ENCODE measurements at regions not wholly inside any gene's neighbourhood (a gene's known extent, or its start where the extent isn't known, plus 50 kb on each side); places are given as distances from the start of the nearest gene placed in this dataset.

DNA sequence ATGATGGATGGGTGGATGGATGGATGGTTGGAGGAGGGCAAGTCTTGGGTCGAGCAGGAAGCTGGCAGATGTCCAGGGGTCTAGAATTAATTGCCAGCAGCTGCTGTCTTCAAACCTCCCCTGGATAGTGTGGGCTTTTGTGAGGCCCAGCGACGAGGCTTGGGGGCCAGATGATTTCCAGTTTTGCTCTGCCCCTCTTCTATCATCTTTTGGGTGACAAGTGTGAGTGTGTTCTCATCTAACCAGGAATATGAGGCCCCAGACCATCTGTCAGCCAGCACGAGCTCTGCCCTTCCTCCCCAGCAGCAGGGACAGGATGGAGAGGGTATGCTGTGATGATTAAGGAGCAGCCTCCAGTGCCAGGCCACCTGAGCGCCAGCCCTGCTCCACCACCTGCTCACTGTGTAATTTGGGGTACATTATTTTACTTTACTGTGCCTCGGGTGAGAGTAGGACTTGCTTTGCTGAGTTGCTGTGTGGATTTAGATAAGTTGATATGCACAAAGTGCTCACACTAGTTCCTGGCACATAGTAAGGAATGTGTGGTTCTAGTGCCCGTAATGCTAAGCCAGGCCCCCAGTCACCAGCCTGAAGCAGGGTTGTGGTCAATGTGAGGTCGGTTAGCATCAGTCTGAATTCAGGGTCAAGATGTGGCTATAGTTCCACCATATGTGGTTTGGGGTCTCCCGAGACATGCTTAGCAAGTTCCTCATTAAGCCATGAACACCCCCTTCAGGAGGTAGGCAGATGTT is 251.1 kb downstream of the CYP26B1 start:
- DNase-seq (no peak), ATAC-seq (no peak)
- Histone ChIP-seq H3K4me3 (no peak overlapping the region), H3K4me1 (ENCODE audit: low read depth) (no peaks in the 10 kb centered on the region), H3K36me3 (ENCODE audit: low read depth) (no peaks in the 10 kb centered on the region), H3K9me3 (no peaks in the 10 kb centered on the region)
- intact Hi-C loops (cut with DNase I, micrococcal nuclease), result no loop called here
- TF ChIP-seq CTCF (IDR thresholded peaks at IDR 0.05), result no peak

GRCh38 chr2:71895320-71896161 is 252.1 kb downstream of the CYP26B1 start:
- ATAC-seq (no peak), DNase-seq (no peak)
- Histone ChIP-seq H3K36me3 (ENCODE audit: low read depth) (no peaks in the 10 kb centered on the region), H3K9me3 (no peaks in the 10 kb centered on the region), H3K4me1 (ENCODE audit: low read depth) (no peaks in the 10 kb centered on the region), H3K4me3 (no peak overlapping the region)
- TF ChIP-seq CTCF (IDR thresholded peaks at IDR 0.05), result no peak
- intact Hi-C loops (cut with DNase I, micrococcal nuclease), result no loop called here

GRCh38 chr2:71894261-71894660 is 253.4 kb downstream of the CYP26B1 start:
- Histone ChIP-seq H3K4me3 (no peak overlapping the region), H3K4me1 (ENCODE audit: low read depth) (no peaks in the 10 kb centered on the region), H3K9me3 (no peaks in the 10 kb centered on the region), H3K36me3 (ENCODE audit: low read depth) (no peaks in the 10 kb centered on the region)
- DNase-seq, result no peak
- intact Hi-C loops (cut with DNase I, micrococcal nuclease), result no loop called here
- TF ChIP-seq CTCF (IDR thresholded peaks at IDR 0.05), result no peak
- ATAC-seq, result no peak

DNA sequence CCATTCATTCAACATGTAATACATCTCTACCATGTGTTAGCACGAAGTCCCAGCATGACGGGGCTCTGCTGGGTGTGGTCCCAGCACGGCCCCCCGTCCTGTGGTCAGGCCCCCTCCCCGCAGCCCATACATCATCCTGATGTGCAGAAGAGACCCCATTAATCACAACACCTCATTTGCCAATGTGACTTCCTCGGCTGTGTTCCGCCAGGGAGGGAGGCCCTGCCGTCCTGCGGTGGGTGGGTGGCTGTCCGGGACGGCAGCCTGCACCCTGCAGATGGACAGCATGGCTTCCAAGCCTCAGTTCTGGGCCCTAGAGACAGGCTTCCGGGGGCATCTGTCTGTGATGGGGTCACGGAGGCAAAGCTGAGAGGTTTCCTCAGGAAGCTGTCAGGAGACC is 254.0 kb downstream of the CYP26B1 start:
- no peaks in the 10 kb centered on the region for H3K36me3 ChIP-seq (ENCODE audit: low read depth)
- H3K4me1 ChIP-seq (ENCODE audit: low read depth), result no peaks in the 10 kb centered on the region
- H3K4me3 ChIP-seq, result no peak overlapping the region
- intact Hi-C loops (cut with DNase I, micrococcal nuclease), result no loop called here
- no peak for ATAC-seq
- no peaks in the 10 kb centered on the region for H3K9me3 ChIP-seq
- DNase-seq, result no peak
- TF ChIP-seq CTCF (IDR thresholded peaks at IDR 0.05), result no peak

- ATAC-seq (no peak), DNase-seq (no peak)
- no peaks in the 10 kb centered on the region for H3K4me1 ChIP-seq (ENCODE audit: low read depth)
- TF ChIP-seq CTCF (IDR thresholded peaks at IDR 0.05), result no peak
- H3K36me3 ChIP-seq (ENCODE audit: low read depth), result no peaks in the 10 kb centered on the region
- H3K9me3 ChIP-seq, result no peaks in the 10 kb centered on the region
- intact Hi-C loops (cut with DNase I, micrococcal nuclease), result no loop called here
- H3K4me3 ChIP-seq, result no peak overlapping the region
Measured at GRCh38 chr2:71892896-71893295, 254.8 kb downstream of the CYP26B1 start.

Measured in mucosa of descending colon (tissue), 3 donors.